ENCODE measurements at regions not wholly inside any gene's neighbourhood (a gene's known extent, or its start where the extent isn't known, plus 50 kb on each side); places are given as distances from the start of the nearest gene placed in this dataset.

DNA sequence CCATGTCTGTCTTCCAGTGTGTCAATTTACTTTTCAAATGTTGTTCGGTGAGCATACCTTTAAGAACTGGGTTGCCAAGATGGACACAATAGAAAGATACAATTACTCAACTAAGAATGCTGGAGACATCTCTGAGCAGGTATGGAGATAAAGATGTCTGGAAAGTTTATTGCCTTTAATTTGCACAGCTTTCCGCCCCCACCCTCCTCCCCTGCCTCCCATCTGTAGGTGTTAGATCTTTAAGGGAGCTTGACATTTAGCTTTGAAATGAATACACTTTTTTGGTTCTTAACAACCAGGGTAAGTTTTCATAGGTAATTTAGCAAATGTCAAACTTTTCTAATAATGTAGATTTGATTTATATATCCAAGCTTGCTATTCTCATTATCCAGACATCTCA lies 104.4 kb downstream of the BTBD3 start:
- TF ChIP-seq, protein P1, sequence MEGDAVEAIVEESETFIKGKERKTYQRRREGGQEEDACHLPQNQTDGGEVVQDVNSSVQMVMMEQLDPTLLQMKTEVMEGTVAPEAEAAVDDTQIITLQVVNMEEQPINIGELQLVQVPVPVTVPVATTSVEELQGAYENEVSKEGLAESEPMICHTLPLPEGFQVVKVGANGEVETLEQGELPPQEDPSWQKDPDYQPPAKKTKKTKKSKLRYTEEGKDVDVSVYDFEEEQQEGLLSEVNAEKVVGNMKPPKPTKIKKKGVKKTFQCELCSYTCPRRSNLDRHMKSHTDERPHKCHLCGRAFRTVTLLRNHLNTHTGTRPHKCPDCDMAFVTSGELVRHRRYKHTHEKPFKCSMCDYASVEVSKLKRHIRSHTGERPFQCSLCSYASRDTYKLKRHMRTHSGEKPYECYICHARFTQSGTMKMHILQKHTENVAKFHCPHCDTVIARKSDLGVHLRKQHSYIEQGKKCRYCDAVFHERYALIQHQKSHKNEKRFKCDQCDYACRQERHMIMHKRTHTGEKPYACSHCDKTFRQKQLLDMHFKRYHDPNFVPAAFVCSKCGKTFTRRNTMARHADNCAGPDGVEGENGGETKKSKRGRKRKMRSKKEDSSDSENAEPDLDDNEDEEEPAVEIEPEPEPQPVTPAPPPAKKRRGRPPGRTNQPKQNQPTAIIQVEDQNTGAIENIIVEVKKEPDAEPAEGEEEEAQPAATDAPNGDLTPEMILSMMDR (conservative IDR thresholded peaks at IDR 0.05 in 1 of 2, IDR thresholded peaks at IDR 0.05 in 1 of 2; ENCODE audit: low read depth in 1 of 2, low read length in 2 of 2), result no peak
- no peak for TF ChIP-seq EZH2 (IDR thresholded peaks at IDR 0.05; ENCODE audit: low read length, missing control alignments)
